Esophagus squamous epithelium (tissue), 4 donors: ENCODE measurements at regions not wholly inside any gene's neighbourhood (a gene's known extent, or its start where the extent isn't known, plus 50 kb on each side); places are given as distances from the start of the nearest gene placed in this dataset.

Experiments
- POLR2A ChIP-seq, 4 donors: fragments of 450-650 bp; IDR thresholded peaks; one replicate each; pipeline ENCODE4 v1.6.1; 2017; ENCODE audit warnings: antibody characterized with exemption in 4 of 4, mild to moderate bottlenecking in 4 of 4, moderate library complexity in 3 of 4
- TF ChIP-seq, protein P1 (sequence below), 6 experiments: fragments of 450-650 bp in 4 of 6; fragments of 200-600 bp in 2 of 6; sonication (generic) in 2 of 6; IDR thresholded peaks; one replicate each; pipeline ENCODE4 v1.5.1; 2016 to 2019; ENCODE audit warnings: antibody characterized with exemption in 6 of 6, mild to moderate bottlenecking in 4 of 6, moderate library complexity in 4 of 6

DNA sequence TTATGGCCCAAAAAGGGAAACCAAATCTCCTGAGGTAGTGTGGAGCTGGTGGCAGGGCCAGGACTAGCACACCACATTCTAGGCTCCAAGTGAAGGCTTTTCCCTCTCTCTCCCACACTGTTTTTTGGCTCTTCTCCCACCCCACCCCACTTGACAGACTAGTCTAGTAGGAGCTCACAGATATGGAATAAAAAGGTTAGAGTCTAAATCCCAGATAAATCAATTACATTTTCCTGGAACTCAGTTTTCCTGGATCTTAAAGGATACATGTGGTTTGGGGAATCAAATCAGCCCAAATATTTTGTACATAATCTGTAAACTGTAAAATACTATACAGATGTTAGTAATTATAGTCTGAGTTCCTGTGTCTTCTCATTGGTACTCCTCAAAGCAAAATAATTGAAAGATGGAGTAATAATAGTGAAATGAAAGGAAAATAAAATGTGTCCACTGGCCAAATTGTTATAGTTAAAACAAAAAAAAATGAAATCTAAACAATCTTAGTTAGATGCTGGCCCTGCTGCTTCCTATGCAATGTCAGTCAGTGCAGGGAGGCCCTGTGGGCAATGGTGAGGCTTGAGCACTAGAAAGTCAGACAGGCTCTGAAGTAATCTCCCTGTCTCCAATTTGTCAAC lies 370.4 kb upstream of the CPEB2 start:
- TF ChIP-seq, protein P1, sequence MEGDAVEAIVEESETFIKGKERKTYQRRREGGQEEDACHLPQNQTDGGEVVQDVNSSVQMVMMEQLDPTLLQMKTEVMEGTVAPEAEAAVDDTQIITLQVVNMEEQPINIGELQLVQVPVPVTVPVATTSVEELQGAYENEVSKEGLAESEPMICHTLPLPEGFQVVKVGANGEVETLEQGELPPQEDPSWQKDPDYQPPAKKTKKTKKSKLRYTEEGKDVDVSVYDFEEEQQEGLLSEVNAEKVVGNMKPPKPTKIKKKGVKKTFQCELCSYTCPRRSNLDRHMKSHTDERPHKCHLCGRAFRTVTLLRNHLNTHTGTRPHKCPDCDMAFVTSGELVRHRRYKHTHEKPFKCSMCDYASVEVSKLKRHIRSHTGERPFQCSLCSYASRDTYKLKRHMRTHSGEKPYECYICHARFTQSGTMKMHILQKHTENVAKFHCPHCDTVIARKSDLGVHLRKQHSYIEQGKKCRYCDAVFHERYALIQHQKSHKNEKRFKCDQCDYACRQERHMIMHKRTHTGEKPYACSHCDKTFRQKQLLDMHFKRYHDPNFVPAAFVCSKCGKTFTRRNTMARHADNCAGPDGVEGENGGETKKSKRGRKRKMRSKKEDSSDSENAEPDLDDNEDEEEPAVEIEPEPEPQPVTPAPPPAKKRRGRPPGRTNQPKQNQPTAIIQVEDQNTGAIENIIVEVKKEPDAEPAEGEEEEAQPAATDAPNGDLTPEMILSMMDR (IDR thresholded peaks at IDR 0.05), result no peak
- no peak for TF ChIP-seq POLR2A (IDR thresholded peaks at IDR 0.05)
